H1 (cell line): ENCODE measurements at regions not wholly inside any gene's neighbourhood (a gene's known extent, or its start where the extent isn't known, plus 50 kb on each side); places are given as distances from the start of the nearest gene placed in this dataset.

Experiments used
- CTCF ChIA-PET: fragments of 300-600 bp; sonication (Branson Sonifier 250); formaldehyde crosslinking; loops from one replicate; lab custom pipeline; 2021; ENCODE audit not compliant: partially characterized antibody; lab: Charles Lee
- POLR2A ChIA-PET: fragments of 300-600 bp; sonication (Branson Sonifier 250); formaldehyde crosslinking; loops from one replicate; lab custom pipeline; 2021; ENCODE audit warnings: inconsistent platforms; ENCODE audit not compliant: partially characterized antibody; lab: Charles Lee
- DNase-seq, 2 experiments: peaks; one replicate each; pipeline versions ENCODE4 v3.0.0 to v3.0.0-alpha.2; 2010 to 2022; ENCODE audit warnings: low spot score in 2 of 2, low read depth in 1 of 2, mixed read lengths in 1 of 2
- FAIRE-seq: peaks from 2 replicates; lab custom pipeline; 2011; peaks lifted over from hg19 to GRCh38; lab: Jason Lieb, UNC
- H2AFZ ChIP-seq: 2 replicates; pipeline ENCODE4 v1.8.1; 2012; ENCODE audit warnings: low read length, inconsistent platforms
- H2AK5ac ChIP-seq: 2 replicates; pipeline ENCODE4 v1.6.1; 2013; ENCODE audit warnings: low read depth, low read length
- H2BK120ac ChIP-seq: replicated peaks from 2 replicates; pipeline ENCODE3; 2013; ENCODE audit warnings: low read depth, low read length, inconsistent platforms
- H2BK12ac ChIP-seq: 2 replicates; pipeline ENCODE4 v1.6.1; 2013; ENCODE audit warnings: low read depth, low read length
- H2BK15ac ChIP-seq: 2 replicates; pipeline ENCODE4 v1.6.1; 2013; ENCODE audit warnings: low read length
- H2BK20ac ChIP-seq: 2 replicates; pipeline ENCODE4 v1.6.1; 2013; ENCODE audit warnings: low read length
- H2BK5ac ChIP-seq: 2 replicates; pipeline ENCODE4 v1.6.1; 2013; ENCODE audit warnings: low read depth, low read length
- H3K14ac ChIP-seq: 2 replicates; pipeline ENCODE4 v1.6.1; 2013; ENCODE audit warnings: inconsistent platforms; ENCODE audit not compliant: insufficient read length
- H3K18ac ChIP-seq: 2 replicates; pipeline ENCODE4 v1.6.1; 2013; ENCODE audit warnings: low read length; ENCODE audit errors: extremely low read depth
- H3K23ac ChIP-seq: 2 replicates; pipeline ENCODE4 v1.6.1; 2013; ENCODE audit warnings: inconsistent platforms; ENCODE audit not compliant: insufficient read length
- H3K23me2 ChIP-seq: 2 replicates; pipeline ENCODE4 v1.6.1; 2013; ENCODE audit warnings: low read depth, low read length
- H3K27ac ChIP-seq: 2 replicates; pipeline ENCODE4 v1.6.1; 2011; ENCODE audit warnings: low read depth, low read length, inconsistent platforms
- H3K27me3 ChIP-seq, 4 experiments: replicated peaks in 1 of 4; 1 replicate in 1 of 4; 2 replicates in 3 of 4; pipeline versions ENCODE4 v1.6.1 to v1.8.1; 2011 to 2013; ENCODE audit warnings: low read length in 3 of 4, mild to moderate bottlenecking in 3 of 4, inconsistent platforms in 2 of 4, mixed read lengths in 2 of 4, moderate library complexity in 1 of 4; ENCODE audit not compliant: control insufficient read depth in 3 of 4, insufficient read depth in 3 of 4; ENCODE audit errors: extremely low read depth in 1 of 4
- H3K36me3 ChIP-seq, 4 experiments: 2 replicates each; pipeline versions ENCODE4 v1.6.1 to v1.8.1; 2011 to 2013; ENCODE audit warnings: mild to moderate bottlenecking in 4 of 4, low read length in 3 of 4, moderate library complexity in 2 of 4, control low read depth in 1 of 4, inconsistent platforms in 1 of 4; ENCODE audit not compliant: insufficient read depth in 4 of 4, control insufficient read depth in 2 of 4
- H3K4ac ChIP-seq: replicated peaks from 2 replicates; pipeline ENCODE3; 2013; ENCODE audit warnings: low read length, low read depth, mixed read lengths, inconsistent platforms; ENCODE audit not compliant: insufficient read length
- H3K4me1 ChIP-seq, 4 experiments: replicated peaks in 1 of 4; 1 replicate in 1 of 4; 2 replicates in 3 of 4; pipeline versions ENCODE4 v1.6.1 to v1.8.1; 2011 to 2013; ENCODE audit warnings: low read length in 3 of 4, inconsistent platforms in 2 of 4, mixed read lengths in 1 of 4; ENCODE audit not compliant: insufficient read depth in 4 of 4, control insufficient read depth in 3 of 4
- H3K4me2 ChIP-seq, 2 experiments: 2 replicates each; pipeline versions ENCODE4 v1.6.1 to v1.8.1; 2011 to 2013; ENCODE audit warnings: low read depth in 2 of 2, low read length in 2 of 2, control low read depth in 1 of 2, inconsistent platforms in 1 of 2, mild to moderate bottlenecking in 1 of 2; ENCODE audit not compliant: insufficient read depth in 1 of 2
- H3K4me3 ChIP-seq, 4 experiments: fragments of 200-600, 300-600 bp in 1 of 4; sonication (generic), shearing (Covaris generic), sonication (Bioruptor Twin) in 1 of 4; 2 replicates each; pipeline versions ENCODE4 v1.5.1 to v1.8.1; 2011 to 2016; ENCODE audit warnings: low read length in 4 of 4, low read depth in 3 of 4, control low read depth in 2 of 4, inconsistent platforms in 2 of 4, mild to moderate bottlenecking in 2 of 4, mixed read lengths in 1 of 4, moderate library complexity in 1 of 4; ENCODE audit not compliant: insufficient read depth in 2 of 4; ENCODE audit errors: extremely low read depth in 1 of 4
- H3K56ac ChIP-seq: replicated peaks from 2 replicates; pipeline ENCODE3; 2013; ENCODE audit warnings: low read depth, mild to moderate bottlenecking, mixed read lengths, low read length, inconsistent platforms; ENCODE audit not compliant: insufficient read length
- H3K79me1 ChIP-seq: 2 replicates; pipeline ENCODE4 v1.6.1; 2013; ENCODE audit warnings: low read depth, low read length, control low read depth
- H3K79me2 ChIP-seq, 2 experiments: 2 replicates each; pipeline versions ENCODE4 v1.6.1 to v1.8.1; 2012 to 2013; ENCODE audit warnings: low read length in 2 of 2, mild to moderate bottlenecking in 2 of 2, inconsistent platforms in 1 of 2; ENCODE audit not compliant: insufficient read depth in 2 of 2, control insufficient read depth in 1 of 2
- H3K9ac ChIP-seq, 4 experiments: replicated peaks in 1 of 4; 1 replicate in 1 of 4; 2 replicates in 3 of 4; pipeline versions ENCODE4 v1.6.1 to v1.8.1; 2011 to 2013; ENCODE audit warnings: low read depth in 3 of 4, low read length in 3 of 4, control low read depth in 2 of 4, mild to moderate bottlenecking in 2 of 4, moderate library complexity in 2 of 4, inconsistent platforms in 1 of 4; ENCODE audit errors: extremely low read depth in 1 of 4
- H3K9me3 ChIP-seq, 2 experiments: 2 replicates each; pipeline versions ENCODE4 v1.6.1 to v1.8.1; 2012 to 2013; ENCODE audit warnings: mild to moderate bottlenecking in 2 of 2, moderate library complexity in 2 of 2, control low read depth in 1 of 2, inconsistent platforms in 1 of 2, low read depth in 1 of 2, low read length in 1 of 2, mixed read lengths in 1 of 2; ENCODE audit not compliant: insufficient read depth in 2 of 2
- H4K20me1 ChIP-seq, 2 experiments: replicated peaks in 1 of 2; 2 replicates each; pipeline versions ENCODE3 to v1.8.1; 2011 to 2013; ENCODE audit warnings: inconsistent platforms in 2 of 2, low read length in 2 of 2, mild to moderate bottlenecking in 1 of 2; ENCODE audit not compliant: insufficient read depth in 2 of 2, control insufficient read depth in 1 of 2
- H4K5ac ChIP-seq: 2 replicates; pipeline ENCODE4 v1.6.1; 2013; ENCODE audit warnings: low read length, low read depth, mixed read lengths, inconsistent platforms; ENCODE audit not compliant: insufficient read length
- H4K8ac ChIP-seq: 2 replicates; pipeline ENCODE4 v1.8.0; 2013; ENCODE audit warnings: mild to moderate bottlenecking, moderate library complexity, low read length, inconsistent platforms; ENCODE audit not compliant: insufficient read depth; ENCODE audit errors: extremely low read depth
- H4K91ac ChIP-seq: replicated peaks from 2 replicates; pipeline ENCODE3; 2013; ENCODE audit warnings: low read length, mixed read lengths, inconsistent platforms; ENCODE audit not compliant: insufficient read length
- TCF12 ChIP-seq: IDR thresholded peaks from 2 replicates; pipeline ENCODE4 v1.6.1; 2011; ENCODE audit warnings: low read depth, mild to moderate bottlenecking, low read length
- TEAD4 ChIP-seq: IDR thresholded peaks from 2 replicates; pipeline ENCODE4 v1.6.1; 2012; ENCODE audit warnings: low read depth, low read length, inconsistent platforms, mixed read lengths
- WGBS, 2 experiments: shearing (Covaris generic) in 1 of 2; methylation state at CpG; one replicate each; pipeline versions ENCODE4 v1.1.6 to v1.1.7; 2013 to 2015; ENCODE audit warnings: low lambda C conversion rate in 2 of 2, mixed read lengths in 2 of 2, inconsistent platforms in 1 of 2, low coverage in 1 of 2, missing lambda C conversion rate in 1 of 2; ENCODE audit not compliant: insufficient replicate concordance in 2 of 2, insufficient coverage in 1 of 2, insufficient read length in 1 of 2; ENCODE audit errors: extremely low coverage in 1 of 2, missing lambda C conversion rate in 1 of 2; 5-methylcytosine and 5-hydroxymethylcytosine counted together

DNA sequence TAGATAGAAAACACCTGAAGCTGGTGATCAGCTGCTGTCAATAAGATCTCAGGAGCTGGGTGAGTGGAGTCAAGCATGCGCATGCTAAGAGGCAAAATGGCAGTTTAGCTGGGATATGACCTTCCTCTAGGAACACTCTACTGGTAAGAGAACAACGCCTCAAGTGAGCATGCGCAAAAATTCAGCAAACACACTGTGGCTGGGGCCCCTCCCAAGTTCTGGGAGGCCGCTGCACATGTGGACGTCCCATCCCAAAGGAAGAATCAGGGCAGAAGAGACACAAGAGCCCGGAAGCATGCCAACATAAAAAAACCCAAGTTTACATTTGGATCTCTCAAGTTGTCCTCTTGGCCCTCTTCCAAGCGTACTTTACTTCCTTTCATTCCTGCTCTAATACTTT, 126.3 kb upstream of the F3 start:
- Histone ChIP-seq H3K9me3 (no peaks in the 10 kb centered on the region), H3K18ac (no peak overlapping the region), H3K27ac (no peak overlapping the region), H4K91ac (peak overlapping the region; percentile 54), H2BK12ac (peak overlapping the region; percentile 97), H3K9ac (no peak overlapping the region), H3K36me3 (no peaks in the 10 kb centered on the region; a peak in 1 of 8 replicates), H4K8ac (no peak overlapping the region), H3K23me2 (no peaks in the 10 kb centered on the region), H3K79me1 (no peaks in the 10 kb centered on the region), H4K5ac (no peak overlapping the region), H3K27me3 (peaks cover 0 to 1% (median 0%) of the 10 kb centered on the region in 4 experiments; a peak in 1 of 7 replicates), H4K20me1 (no peaks in the 10 kb centered on the region), H3K23ac (no peak overlapping the region), H2AFZ (no peak overlapping the region), H2BK120ac (no peak overlapping the region), H3K56ac (no peak overlapping the region), H2AK5ac (no peak overlapping the region), H2BK20ac (peak overlapping the region; percentile 99; the same call in 1 of the 2 replicates), H2BK5ac (peak overlapping the region; percentile 78; the same call in 1 of the 2 replicates), H3K4me2 (no peak overlapping the region), H3K79me2 (no peaks in the 10 kb centered on the region), H3K4me1 (peaks cover 0 to 12% (median 9%) of the 10 kb centered on the region in 4 experiments; a peak in 6 of 7 replicates), H3K4ac (no peak overlapping the region), H3K14ac (no peak overlapping the region), H2BK15ac (peak overlapping the region; percentile 83; the same call in 1 of the 2 replicates), H3K4me3 (no peak overlapping the region)
- no peak for TF ChIP-seq TCF12
- TF ChIP-seq TEAD4: no peak
- CTCF ChIA-PET: interaction anchor here (0.6 to 2.2 kb wide), 7 partner anchors 9 to 140 kb away, joined by 3 to 8 read pairs (median 3); no protein-coding TSS in a partner anchor
- DNase-seq: peak in 1 of 2 experiments; percentile 14
- POLR2A ChIA-PET: interaction anchor here (1.1 kb wide), 2 partner anchors 12 to 15 kb away, joined by 3 read pairs; no protein-coding TSS in a partner anchor
- FAIRE-seq: no peak
- WGBS, 2 experiments: 80% methylated on average over 7 of the region's 7 CpGs; no CpG with 5 or more reads in 1 of the 2 experiments
